Myocyte (in vitro differentiated cells): ENCODE measurements at regions not wholly inside any gene's neighbourhood (a gene's known extent, or its start where the extent isn't known, plus 50 kb on each side); places are given as distances from the start of the nearest gene placed in this dataset.
"Not testable (repeated sequence)": the region's sequence is repeated elsewhere in the genome, so short reads cannot be mapped to it uniquely, and the experiment has no call there.

Experiments used
- DNase-seq: peaks from one replicate; pipeline ENCODE4 v3.0.0-alpha.2; 2012; ENCODE audit warnings: low read depth

- DNase-seq: peak; percentile 76
Measured at GRCh38 chrY:19058831-19059370, 285.4 kb upstream of the HSFY2 start.

GRCh38 chrY:19056138-19056469 lies 282.6 kb upstream of the HSFY2 start:
- DNase-seq: no peak

GRCh38 chrY:19055232-19056137 lies 281.9 kb upstream of the HSFY2 start:
- peak; percentile 14 for DNase-seq

GRCh38 chrY:19053806-19054205 lies 280.3 kb upstream of the HSFY2 start:
- DNase-seq: no peak

GRCh38 chrY:19051021-19051420 lies 277.5 kb upstream of the HSFY2 start:
- no peak for DNase-seq

GRCh38 chrY:19042984-19043442 lies 269.5 kb upstream of the HSFY2 start:
- no peak for DNase-seq

- DNase-seq: no peak
Measured at GRCh38 chrY:19042306-19042958, 268.9 kb upstream of the HSFY2 start.

- no peak for DNase-seq
Measured at GRCh38 chrY:19026631-19027030, 253.1 kb upstream of the HSFY2 start.

GRCh38 chrY:19023934-19024333 lies 250.4 kb upstream of the HSFY2 start:
- DNase-seq: no peak

- DNase-seq: no peak
Measured at GRCh38 chrY:19020193-19020592, 246.7 kb upstream of the HSFY2 start.

- no peak for DNase-seq
Measured at GRCh38 chrY:19016990-19017389, 243.5 kb upstream of the HSFY2 start.

- no peak for DNase-seq
Measured at GRCh38 chrY:19015854-19016253, 242.3 kb upstream of the HSFY2 start.

- no peak for DNase-seq
Measured at GRCh38 chrY:19015213-19015612, 241.7 kb upstream of the HSFY2 start.

GRCh38 chrY:19012985-19013384 lies 239.4 kb upstream of the HSFY2 start:
- no peak for DNase-seq

- DNase-seq: peak; percentile 33
Measured at GRCh38 chrY:19011605-19012090, 238.1 kb upstream of the HSFY2 start.

- DNase-seq: no peak
Measured at GRCh38 chrY:19006234-19006633, 232.7 kb upstream of the HSFY2 start.

- no peak for DNase-seq
Measured at GRCh38 chrY:19005579-19005978, 232.0 kb upstream of the HSFY2 start.

- peak; percentile 5 for DNase-seq
Measured at GRCh38 chrY:18997635-18998240, 224.2 kb upstream of the HSFY2 start.

GRCh38 chrY:18993480-18993879 lies 219.9 kb upstream of the HSFY2 start:
- no peak for DNase-seq

- not testable (repeated sequence) for DNase-seq
Measured at GRCh38 chrY:18992684-18993083, 219.1 kb upstream of the HSFY2 start.

GRCh38 chrY:18989356-18989755 lies 215.8 kb upstream of the HSFY2 start:
- no peak for DNase-seq

GRCh38 chrY:18966001-18966400 lies 192.5 kb upstream of the HSFY2 start:
- no peak for DNase-seq
